ENCODE measurements at regions not wholly inside any gene's neighbourhood (a gene's known extent, or its start where the extent isn't known, plus 50 kb on each side); places are given as distances from the start of the nearest gene placed in this dataset.

DNA sequence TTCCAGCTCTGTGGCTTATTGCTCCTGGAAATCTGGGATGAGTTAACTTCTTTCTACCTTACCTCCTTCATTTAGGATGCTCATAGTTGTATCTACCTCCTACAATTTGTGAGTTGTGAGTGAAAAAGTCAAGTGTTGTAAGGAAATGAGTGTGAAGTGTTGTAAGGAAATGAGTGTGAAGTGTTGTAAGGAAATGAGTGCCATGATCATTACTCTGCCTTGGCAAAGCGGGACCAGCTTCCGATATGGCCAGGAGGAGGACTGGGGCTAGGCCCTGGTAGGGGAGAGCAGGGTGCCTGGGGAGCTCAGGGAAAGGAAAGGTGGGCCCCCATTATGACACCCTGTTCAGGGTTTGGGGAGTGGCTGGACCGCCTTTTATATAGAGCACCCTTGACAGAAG lies 435.2 kb downstream of the FGF9 start:
- TF ChIP-seq, protein P1, sequence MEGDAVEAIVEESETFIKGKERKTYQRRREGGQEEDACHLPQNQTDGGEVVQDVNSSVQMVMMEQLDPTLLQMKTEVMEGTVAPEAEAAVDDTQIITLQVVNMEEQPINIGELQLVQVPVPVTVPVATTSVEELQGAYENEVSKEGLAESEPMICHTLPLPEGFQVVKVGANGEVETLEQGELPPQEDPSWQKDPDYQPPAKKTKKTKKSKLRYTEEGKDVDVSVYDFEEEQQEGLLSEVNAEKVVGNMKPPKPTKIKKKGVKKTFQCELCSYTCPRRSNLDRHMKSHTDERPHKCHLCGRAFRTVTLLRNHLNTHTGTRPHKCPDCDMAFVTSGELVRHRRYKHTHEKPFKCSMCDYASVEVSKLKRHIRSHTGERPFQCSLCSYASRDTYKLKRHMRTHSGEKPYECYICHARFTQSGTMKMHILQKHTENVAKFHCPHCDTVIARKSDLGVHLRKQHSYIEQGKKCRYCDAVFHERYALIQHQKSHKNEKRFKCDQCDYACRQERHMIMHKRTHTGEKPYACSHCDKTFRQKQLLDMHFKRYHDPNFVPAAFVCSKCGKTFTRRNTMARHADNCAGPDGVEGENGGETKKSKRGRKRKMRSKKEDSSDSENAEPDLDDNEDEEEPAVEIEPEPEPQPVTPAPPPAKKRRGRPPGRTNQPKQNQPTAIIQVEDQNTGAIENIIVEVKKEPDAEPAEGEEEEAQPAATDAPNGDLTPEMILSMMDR (IDR thresholded peaks at IDR 0.05 in 2 of 3, conservative IDR thresholded peaks at IDR 0.05 in 1 of 3; ENCODE audit: borderline replicate concordance in 1 of 3, insufficient read depth in 1 of 3, low read depth in 2 of 3, low read length in 2 of 3) = no peak
- TF ChIP-seq POLR2A (IDR thresholded peaks at IDR 0.05; ENCODE audit: borderline replicate concordance, extremely low read depth, insufficient read depth, insufficient read length) = no peak
- TF ChIP-seq REST (IDR thresholded peaks at IDR 0.05; ENCODE audit: low read depth) = no peak
- TF ChIP-seq YY1 (IDR thresholded peaks at IDR 0.05; ENCODE audit: extremely low read depth, insufficient replicate concordance, low read depth, low read length) = no peak
- no peak for TF ChIP-seq EZH2 (IDR thresholded peaks at IDR 0.05)
- TF ChIP-seq FOSL1 (IDR thresholded peaks at IDR 0.05; ENCODE audit: low read depth) = no peak

All from HCT116 (cell line).